IMR-90 (cell line): ENCODE measurements at regions not wholly inside any gene's neighbourhood (a gene's known extent, or its start where the extent isn't known, plus 50 kb on each side); places are given as distances from the start of the nearest gene placed in this dataset.

Experiments
- ATAC-seq: fragments of 200-7000 bp; cut with Tn5 transposase; 2 replicates; pipeline ENCODE4 v1.9.1; 2020; ENCODE audit warnings: low read depth, mild to moderate bottlenecking, moderate library complexity
- BruUV-seq: library from RNA; stranded (reverse); fragments of 400-500 nt; replicated peaks from 2 replicates; lab custom pipeline; 2021; lab: Mats Ljungman, UMichigan
- CTCF ChIA-PET: fragments of 300-600 bp; formaldehyde crosslinking; extraction: SDS; loops from one replicate; lab custom pipeline; 2021; ENCODE audit warnings: antibody characterized with exemption; lab: Yijun Ruan, JAX
- POLR2A ChIA-PET: fragments of 300-600 bp; sonication (Branson Sonifier 250); formaldehyde crosslinking; loops from one replicate; lab custom pipeline; 2022; ENCODE audit warnings: antibody characterized with exemption; ENCODE audit not compliant: unreplicated experiment; lab: Charles Lee
- DNase-seq: peaks from one replicate; pipeline ENCODE4 v3.0.0; 2013
- H2AFZ ChIP-seq: replicated peaks from 2 replicates; pipeline ENCODE3; 2013; ENCODE audit warnings: low read length, mild to moderate bottlenecking; ENCODE audit not compliant: poor library complexity
- H2AK5ac ChIP-seq: 2 replicates; pipeline ENCODE4 v1.6.1; 2013; ENCODE audit warnings: low read depth, low read length, inconsistent platforms
- H2AK9ac ChIP-seq: replicated peaks from 2 replicates; pipeline ENCODE3; 2013; ENCODE audit warnings: mild to moderate bottlenecking, low read depth, low read length, moderate library complexity; ENCODE audit not compliant: poor library complexity
- H2BK120ac ChIP-seq: 2 replicates; pipeline ENCODE4 v1.6.1; 2013; ENCODE audit warnings: low read depth, low read length, inconsistent platforms
- H2BK15ac ChIP-seq: 3 replicates; pipeline ENCODE4 v1.6.1; 2013; ENCODE audit warnings: low read depth, low read length, inconsistent platforms
- H2BK20ac ChIP-seq: 2 replicates; pipeline ENCODE4 v1.6.1; 2013; ENCODE audit warnings: low read depth, mild to moderate bottlenecking, inconsistent platforms, low read length, moderate library complexity
- H2BK5ac ChIP-seq: 2 replicates; pipeline ENCODE4 v1.6.1; 2013; ENCODE audit warnings: mild to moderate bottlenecking, low read depth, low read length, inconsistent platforms; ENCODE audit not compliant: poor library complexity, severe bottlenecking
- H3K14ac ChIP-seq: replicated peaks from 2 replicates; pipeline ENCODE4 v1.6.1; 2013; ENCODE audit warnings: low read depth, low read length, inconsistent platforms
- H3K18ac ChIP-seq: 2 replicates; pipeline ENCODE4 v1.6.1; 2013; ENCODE audit warnings: low read depth, low read length, control low read depth
- H3K23ac ChIP-seq: 2 replicates; pipeline ENCODE4 v1.6.1; 2013; ENCODE audit warnings: low read depth, low read length, inconsistent platforms
- H3K27ac ChIP-seq: 2 replicates; pipeline ENCODE4 v1.5.1; 2013; ENCODE audit warnings: mild to moderate bottlenecking, control low read depth, low read length; ENCODE audit not compliant: insufficient read depth
- H3K27me3 ChIP-seq: 2 replicates; pipeline ENCODE4 v1.6.1; 2013; ENCODE audit warnings: low read length; ENCODE audit not compliant: control insufficient read depth, insufficient read depth
- H3K36me3 ChIP-seq: 2 replicates; pipeline ENCODE4 v1.6.1; 2013; ENCODE audit warnings: low read length, mixed read lengths; ENCODE audit not compliant: control insufficient read depth, insufficient read depth
- H3K4ac ChIP-seq: 2 replicates; pipeline ENCODE4 v1.6.1; 2013; ENCODE audit warnings: low read depth, low read length, inconsistent platforms
- H3K4me1 ChIP-seq: 2 replicates; pipeline ENCODE4 v1.6.1; 2013; ENCODE audit warnings: low read length, mixed read lengths; ENCODE audit not compliant: control insufficient read depth, insufficient read depth
- H3K4me2 ChIP-seq: 2 replicates; pipeline ENCODE4 v1.6.1; 2013; ENCODE audit warnings: low read depth, mild to moderate bottlenecking, control low read depth, low read length, moderate library complexity
- H3K4me3 ChIP-seq: 2 replicates; pipeline ENCODE4 v1.5.1; 2013; ENCODE audit warnings: low read depth, mild to moderate bottlenecking, control low read depth, low read length, moderate library complexity; ENCODE audit not compliant: insufficient read depth
- H3K56ac ChIP-seq: 2 replicates; pipeline ENCODE4 v1.6.1; 2013; ENCODE audit warnings: low read length, inconsistent platforms; ENCODE audit not compliant: insufficient read depth; ENCODE audit errors: extremely low read depth
- H3K79me1 ChIP-seq, 2 experiments: 2 replicates each; pipeline ENCODE4 v1.6.1; 2013; ENCODE audit warnings: low read length in 2 of 2, inconsistent platforms in 1 of 2, low read depth in 1 of 2
- H3K9ac ChIP-seq: 2 replicates; pipeline ENCODE4 v1.6.1; 2013; ENCODE audit warnings: low read depth, low read length, control low read depth
- H3K9me1 ChIP-seq: 2 replicates; pipeline ENCODE4 v1.6.1; 2013; ENCODE audit warnings: low read length, inconsistent platforms; ENCODE audit not compliant: insufficient read depth
- H3K9me3 ChIP-seq: 2 replicates; pipeline ENCODE4 v1.6.1; 2013; ENCODE audit warnings: low read length; ENCODE audit not compliant: control insufficient read depth, insufficient read depth
- H4K20me1 ChIP-seq: 2 replicates; pipeline ENCODE4 v1.6.1; 2013; ENCODE audit warnings: low read length, inconsistent platforms; ENCODE audit not compliant: insufficient read depth
- H4K5ac ChIP-seq: 2 replicates; pipeline ENCODE4 v1.6.1; 2013; ENCODE audit warnings: mild to moderate bottlenecking, low read depth, low read length, control low read depth
- H4K8ac ChIP-seq, 2 experiments: 2 replicates each; pipeline ENCODE4 v1.6.1; 2013; ENCODE audit warnings: low read depth in 2 of 2, low read length in 2 of 2, control low read depth in 1 of 2, inconsistent platforms in 1 of 2
- H4K91ac ChIP-seq: 2 replicates; pipeline ENCODE4 v1.6.1; 2013; ENCODE audit warnings: low read depth, low read length, inconsistent platforms; ENCODE audit not compliant: insufficient read depth
- CHD1 ChIP-seq: IDR thresholded peaks from 2 replicates; pipeline ENCODE4 v1.6.1; 2012; ENCODE audit warnings: low read depth, low read length, improper control_type of control experiment
- MAFK ChIP-seq: IDR thresholded peaks from 2 replicates; pipeline ENCODE4 v1.6.1; 2012; ENCODE audit warnings: low read depth, low read length, improper control_type of control experiment
- NFE2L2 ChIP-seq: fragments of 150-350 bp; IDR thresholded peaks from 2 replicates; pipeline ENCODE4 v1.6.1; 2016; ENCODE audit warnings: low read depth, mild to moderate bottlenecking, low read length
- RCOR1 ChIP-seq: IDR thresholded peaks from 2 replicates; pipeline ENCODE4 v1.6.1; 2012; ENCODE audit warnings: mild to moderate bottlenecking, low read length, improper control_type of control experiment; ENCODE audit not compliant: insufficient replicate concordance
- WGBS, 2 experiments: methylation state at CpG; one replicate each; pipeline versions ENCODE4 v1.1.5 to v1.1.7; 2013; ENCODE audit warnings: missing lambda C conversion rate in 2 of 2; ENCODE audit not compliant: insufficient read length in 1 of 2; ENCODE audit errors: extremely low coverage in 2 of 2; 5-methylcytosine and 5-hydroxymethylcytosine counted together
- dilution Hi-C: fragments of 300-500 bp; cut with HindIII; formaldehyde crosslinking; loops from one replicate; pipeline ENCODE4 v1.14.3; 2018; ENCODE audit warnings: low sequenced_read_pairs; ENCODE audit not compliant: unreplicated experiment
- in situ Hi-C: fragments of 300-500 bp; cut with MboI; formaldehyde crosslinking; loops from 3 replicates; pipeline ENCODE4 v1.14.3; 2019; ENCODE audit warnings: low sequenced_read_pairs, inconsistent platforms, mixed read lengths
- intact Hi-C: fragments of 100-400 bp; cut with micrococcal nuclease; formaldehyde crosslinking; loops from 2 replicates; pipeline ENCODE4 v1.10.0; 2022

GRCh38 chr7:41010418-41010817 is 692.5 kb downstream of the INHBA start:
- no peak overlapping the region; the same call in 1 of the 2 replicates for H3K14ac ChIP-seq
- H3K9me1 ChIP-seq, result peaks cover 10% of the 10 kb centered on the region
- ATAC-seq (peak; percentile 54), DNase-seq (peak; percentile 10)
- no peaks in the 10 kb centered on the region; the same call in 1 of the 2 replicates for H3K9me3 ChIP-seq
- in situ Hi-C loops, result no loop called here
- 0 out of 2 replicates have a peak overlapping the region, but pooled peaks have one; percentile 34 for H3K27ac ChIP-seq
- ChIA-PET POLR2A (no interaction called here), CTCF (interaction anchor here (1.3 kb wide), 1 partner anchor 694 kb away, joined by 3 read pairs; no protein-coding TSS in a partner anchor)
- peak overlapping the region; percentile 86; the same call in 1 of the 3 replicates for H2BK15ac ChIP-seq
- no peak overlapping the region for H2AK9ac ChIP-seq
- H4K91ac ChIP-seq, result peak overlapping the region; percentile 65; the same call in 1 of the 2 replicates
- no peak overlapping the region for H2AFZ ChIP-seq
- peak overlapping the region; percentile 87 for H2BK120ac ChIP-seq
- peaks cover 13% of the 10 kb centered on the region for H3K4me1 ChIP-seq
- no peaks in the 10 kb centered on the region for H4K20me1 ChIP-seq
- peak overlapping the region; percentile 11 for H2BK5ac ChIP-seq
- peak overlapping the region; percentile 69 for H3K18ac ChIP-seq
- peak overlapping the region; percentile 71 for H3K4ac ChIP-seq
- H3K4me2 ChIP-seq, result no peak overlapping the region
- H3K4me3 ChIP-seq, result no peak overlapping the region
- H3K36me3 ChIP-seq, result no peaks in the 10 kb centered on the region
- H2BK20ac ChIP-seq, result peak overlapping the region; percentile 87
- H3K9ac ChIP-seq, result no peak overlapping the region
- H3K56ac ChIP-seq, result no peak overlapping the region
- 0 out of 2 replicates have a peak overlapping the region, but pooled peaks have one; percentile 32 for H2AK5ac ChIP-seq
- no TSS peak for BruUV-seq
- dilution Hi-C loops, result no loop called here
- no peak overlapping the region for H4K5ac ChIP-seq
- H3K23ac ChIP-seq, result peak overlapping the region; percentile 40; the same call in 1 of the 2 replicates
- TF ChIP-seq RCOR1 (no peak), NFE2L2 (no peak), CHD1 (no peak), MAFK (no peak)
- intact Hi-C loops, result loop anchor here (5.0 kb wide), 1 partner anchor 687 kb away; no protein-coding TSS in a partner anchor
- 83% methylated on average over 1 of the region's 3 CpGs; no CpG with 5 or more reads in 1 of the 2 experiments for WGBS, 2 experiments
- H3K27me3 ChIP-seq, result no peaks in the 10 kb centered on the region
- H3K79me1 ChIP-seq, result no peaks in the 10 kb centered on the region
- H4K8ac ChIP-seq, result peak overlapping the region; percentile 17; a peak in 2 of 4 replicates
